NCI-H1436 (cell line): ENCODE measurements at regions not wholly inside any gene's neighbourhood (a gene's known extent, or its start where the extent isn't known, plus 50 kb on each side); places are given as distances from the start of the nearest gene placed in this dataset.

Source experiments
- DNase-seq: peaks from one replicate; lab custom pipeline; 2025; lab: John Stamatoyannopoulos, UW

DNA sequence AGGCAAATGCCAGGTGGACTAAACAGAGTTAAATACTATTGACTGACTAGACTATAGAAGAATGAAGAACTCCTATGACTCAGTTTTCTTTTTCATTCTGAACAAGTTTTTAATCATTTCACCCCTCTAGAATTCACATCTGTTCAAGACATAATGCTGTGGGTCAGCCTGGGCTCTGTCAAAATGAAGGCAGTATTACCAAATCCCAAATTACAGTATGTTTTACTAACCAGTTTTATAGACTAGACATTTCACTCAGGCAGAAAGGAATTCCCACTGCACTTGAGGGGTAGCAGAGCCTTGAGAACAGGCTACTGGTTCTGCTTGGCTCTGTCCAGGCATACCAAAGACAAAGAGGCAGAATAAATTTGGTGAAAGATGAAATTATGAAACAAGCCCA lies 511.7 kb downstream of the EPHA4 start:
- no peak for DNase-seq

- DNase-seq: no peak
These were observed 508.5 kb downstream of the EPHA4 start for GRCh38 chr2:221063568-221063967.

DNA sequence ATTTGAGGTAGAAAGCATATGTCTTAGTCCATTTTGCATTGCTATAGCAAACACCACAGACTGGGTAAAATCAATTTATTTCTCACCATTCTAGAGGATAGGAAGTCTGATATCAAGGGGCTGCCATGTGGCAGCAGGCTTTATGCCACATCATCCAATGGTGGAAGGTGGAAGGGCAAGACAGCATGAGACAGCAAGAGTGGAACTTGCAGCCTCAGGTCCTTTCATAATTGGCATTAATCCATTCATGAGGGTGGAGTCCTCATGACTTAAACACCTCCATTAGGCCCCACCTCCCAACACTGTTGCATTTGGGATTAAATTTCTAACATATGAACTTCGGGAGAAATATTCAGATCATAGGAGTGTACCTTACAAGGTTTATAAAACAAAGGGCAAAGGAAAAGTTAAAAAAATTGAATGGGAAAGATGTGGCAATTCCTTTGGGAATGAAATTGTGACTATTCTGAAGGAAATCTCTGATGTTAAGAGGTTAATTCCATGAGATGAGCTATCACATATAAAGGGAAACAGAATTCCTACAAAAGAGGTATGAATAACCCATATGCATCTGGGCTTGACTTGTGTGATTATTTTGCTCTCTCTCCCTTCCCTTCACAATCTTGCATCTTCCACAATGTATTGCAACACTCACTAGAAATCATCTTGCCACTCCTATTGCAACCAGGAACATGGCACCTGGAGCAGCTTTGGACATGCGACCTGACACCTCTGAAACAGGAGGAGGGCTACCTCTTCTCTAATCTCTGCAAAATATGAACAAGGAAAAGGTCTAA lies 507.8 kb downstream of the EPHA4 start:
- DNase-seq: no peak

GRCh38 chr2:221064880-221065279 lies 507.2 kb downstream of the EPHA4 start:
- no peak for DNase-seq

DNA sequence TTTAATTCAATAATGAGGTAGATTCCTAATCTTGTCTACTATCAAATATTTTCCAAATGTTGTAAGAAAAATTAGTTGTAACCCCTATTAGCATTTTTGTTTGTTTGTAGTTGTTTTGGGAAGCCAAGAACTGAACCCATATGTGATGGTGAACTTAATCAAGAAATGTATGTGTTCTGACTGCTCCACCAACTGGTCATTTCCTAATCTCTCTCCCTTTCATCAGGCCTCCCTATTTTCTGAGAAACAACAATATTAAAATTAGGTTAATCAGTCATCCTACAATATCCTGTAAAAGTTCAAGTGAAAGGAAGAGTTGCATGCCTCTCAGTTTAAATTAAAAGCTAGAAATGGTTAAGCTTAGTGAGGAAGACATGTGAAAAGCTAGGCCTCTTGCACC lies 504.0 kb downstream of the EPHA4 start:
- DNase-seq: no peak

DNA sequence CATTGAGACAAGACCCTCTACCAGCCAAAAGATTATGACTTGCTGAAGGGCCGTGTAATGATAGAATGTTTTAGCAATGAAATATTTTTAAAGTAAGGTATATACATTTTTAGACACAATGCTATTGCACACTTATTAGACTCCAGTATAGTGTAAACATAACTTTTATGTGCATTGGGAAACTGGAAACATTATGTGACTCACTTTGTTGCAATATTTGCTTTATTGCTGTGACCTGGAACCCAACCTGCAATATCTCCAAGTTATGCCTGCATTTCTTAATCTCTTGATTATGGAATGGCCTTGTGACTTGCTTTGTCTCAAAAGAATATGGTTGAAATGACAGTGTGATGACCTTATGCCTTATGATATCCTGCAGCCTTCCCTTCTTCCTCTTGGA lies 502.0 kb downstream of the EPHA4 start:
- DNase-seq: no peak

- no peak for DNase-seq
These were observed 498.6 kb downstream of the EPHA4 start for GRCh38 chr2:221073326-221074049.

GRCh38 chr2:221074238-221074637 lies 497.9 kb downstream of the EPHA4 start:
- DNase-seq: no peak

GRCh38 chr2:221075203-221075602 lies 496.9 kb downstream of the EPHA4 start:
- no peak for DNase-seq

DNA sequence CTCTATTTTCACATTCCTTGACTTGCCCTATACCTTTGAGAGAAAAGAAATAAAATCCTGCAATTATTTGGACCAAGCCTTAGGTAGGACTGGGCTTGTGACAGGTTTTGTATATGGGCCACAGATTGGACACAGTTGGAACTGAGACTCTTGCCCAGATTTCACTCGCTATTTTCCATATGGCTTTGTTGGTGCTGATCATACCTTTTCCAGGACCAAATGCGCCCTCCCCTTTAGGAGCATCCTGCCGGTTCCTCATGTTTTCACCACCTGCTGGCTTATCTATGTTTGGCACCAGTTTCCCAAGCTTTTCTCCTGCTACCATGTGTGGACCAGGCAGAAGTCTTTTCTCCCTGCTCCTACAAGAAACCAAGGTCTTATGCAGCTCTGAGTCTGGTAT lies 494.9 kb downstream of the EPHA4 start:
- no peak for DNase-seq

DNA sequence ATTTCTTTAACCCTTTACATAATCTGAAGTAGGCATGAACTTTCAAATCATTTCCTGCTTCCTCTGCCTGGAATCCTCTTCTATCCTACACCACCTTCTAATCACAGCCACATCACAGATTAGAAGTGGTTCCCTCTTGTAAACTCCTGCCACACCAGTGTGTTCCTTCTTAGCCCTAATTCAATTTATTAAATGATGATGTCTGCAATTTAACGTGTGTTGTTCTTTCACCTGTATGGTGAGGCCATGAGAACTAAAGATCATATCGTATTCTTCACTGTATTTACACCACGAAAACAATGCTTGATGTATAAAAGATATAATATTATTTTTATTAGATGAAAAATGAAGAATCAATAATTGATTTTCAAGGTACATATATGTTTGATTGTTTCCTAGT lies 494.3 kb downstream of the EPHA4 start:
- no peak for DNase-seq

- no peak for DNase-seq
These were observed 486.7 kb downstream of the EPHA4 start for GRCh38 chr2:221085341-221085900.

GRCh38 chr2:221085936-221086335 lies 486.2 kb downstream of the EPHA4 start:
- DNase-seq: no peak

GRCh38 chr2:221087779-221088178 lies 484.3 kb downstream of the EPHA4 start:
- DNase-seq: no peak

DNA sequence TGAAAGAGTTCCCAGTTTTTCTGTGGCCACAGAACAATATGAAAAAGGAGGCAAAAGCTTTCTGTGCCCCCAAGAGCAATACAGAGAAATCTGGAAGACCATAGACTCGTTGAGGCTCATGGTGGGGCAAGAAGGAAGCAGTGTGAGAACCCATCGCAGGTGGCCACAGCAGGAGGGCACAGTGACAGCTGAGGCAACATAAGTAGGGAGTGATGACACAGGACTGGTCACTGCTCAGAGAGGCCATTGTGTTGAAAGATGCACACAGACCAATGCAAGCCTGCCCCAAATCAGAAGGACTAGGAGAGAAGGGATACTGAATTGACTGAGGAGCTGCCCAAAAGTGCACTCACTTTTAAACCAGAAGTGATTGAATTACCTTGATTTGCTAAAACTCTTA lies 483.6 kb downstream of the EPHA4 start:
- DNase-seq: no peak

DNA sequence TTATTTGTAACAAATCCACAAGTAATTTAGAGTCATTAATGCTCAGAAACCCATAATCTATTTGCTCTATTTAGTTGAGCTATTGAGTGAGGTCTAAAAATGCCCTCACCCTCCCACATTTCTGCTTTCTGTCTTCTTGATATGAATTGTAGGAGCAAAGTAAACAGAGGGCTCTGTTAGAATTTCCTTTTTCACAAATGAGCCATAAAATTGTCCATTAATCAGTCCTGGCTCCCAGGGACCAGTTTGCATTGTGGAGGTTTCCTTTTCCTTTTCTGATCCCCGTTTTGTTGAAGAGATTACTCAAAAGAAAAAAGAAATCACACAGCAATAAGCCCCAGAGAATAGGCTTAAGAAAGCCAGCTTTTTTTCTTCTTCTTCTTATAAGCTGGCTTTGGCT lies 476.7 kb downstream of the EPHA4 start:
- DNase-seq: no peak

DNA sequence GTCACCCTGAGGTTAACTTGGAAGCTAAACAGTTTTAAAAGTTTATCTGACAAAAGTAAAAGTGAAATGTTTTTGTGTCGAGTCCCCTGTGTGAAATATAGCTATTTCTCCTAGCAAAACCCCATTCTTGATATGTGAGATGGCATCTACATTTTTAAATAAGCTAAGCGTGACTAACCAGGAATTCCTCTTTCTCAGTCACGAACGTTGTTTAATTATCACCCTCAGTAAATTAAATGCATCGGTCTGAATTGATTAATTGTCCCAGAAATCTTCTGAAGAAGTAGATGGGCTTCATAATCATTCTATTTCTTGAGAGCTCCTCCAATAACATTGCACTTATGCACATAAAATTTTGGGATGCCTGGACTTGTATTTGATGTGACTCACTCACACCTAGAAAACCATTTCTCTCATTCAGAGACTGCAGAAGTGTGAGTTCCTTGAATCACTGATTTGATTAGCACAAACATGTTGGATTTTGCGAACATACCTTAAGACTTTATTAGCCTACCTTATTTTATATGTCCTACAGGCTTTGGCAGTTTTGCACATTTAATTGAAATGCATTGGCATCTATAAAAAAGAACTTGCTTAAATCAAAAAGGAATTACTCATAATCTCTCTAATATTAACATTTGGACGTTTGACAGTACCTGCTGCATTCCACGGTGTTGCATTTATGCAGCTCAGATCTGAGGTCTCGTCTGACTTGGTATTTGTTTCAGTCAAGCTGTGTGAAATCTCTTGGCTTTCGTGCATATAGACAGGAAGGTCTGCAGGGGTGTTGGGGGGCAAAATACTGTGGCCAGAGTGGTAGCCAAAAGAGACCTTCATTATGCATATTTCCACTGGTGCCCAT lies 475.2 kb downstream of the EPHA4 start:
- no peak for DNase-seq

DNA sequence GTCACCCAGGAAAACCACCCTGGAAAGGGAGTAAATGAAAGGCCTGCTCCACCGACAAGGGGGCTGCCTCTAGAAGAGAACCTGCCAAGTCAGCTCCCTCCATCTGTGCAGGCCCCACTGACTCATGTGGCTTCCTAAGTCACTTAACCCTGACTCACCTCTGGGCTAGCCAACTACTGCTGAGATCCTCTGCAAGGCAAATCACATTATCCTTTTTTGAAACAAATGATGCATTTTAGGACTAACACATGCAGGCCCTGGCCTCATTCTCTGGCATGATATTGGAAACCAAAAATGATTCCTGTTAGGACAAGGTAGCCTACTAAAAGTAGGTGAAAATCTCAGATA lies 474.6 kb downstream of the EPHA4 start:
- no peak for DNase-seq

GRCh38 chr2:221097949-221098348 lies 474.2 kb downstream of the EPHA4 start:
- DNase-seq: no peak

- no peak for DNase-seq
These were observed 471.5 kb downstream of the EPHA4 start for GRCh38 chr2:221100467-221101089.

DNA sequence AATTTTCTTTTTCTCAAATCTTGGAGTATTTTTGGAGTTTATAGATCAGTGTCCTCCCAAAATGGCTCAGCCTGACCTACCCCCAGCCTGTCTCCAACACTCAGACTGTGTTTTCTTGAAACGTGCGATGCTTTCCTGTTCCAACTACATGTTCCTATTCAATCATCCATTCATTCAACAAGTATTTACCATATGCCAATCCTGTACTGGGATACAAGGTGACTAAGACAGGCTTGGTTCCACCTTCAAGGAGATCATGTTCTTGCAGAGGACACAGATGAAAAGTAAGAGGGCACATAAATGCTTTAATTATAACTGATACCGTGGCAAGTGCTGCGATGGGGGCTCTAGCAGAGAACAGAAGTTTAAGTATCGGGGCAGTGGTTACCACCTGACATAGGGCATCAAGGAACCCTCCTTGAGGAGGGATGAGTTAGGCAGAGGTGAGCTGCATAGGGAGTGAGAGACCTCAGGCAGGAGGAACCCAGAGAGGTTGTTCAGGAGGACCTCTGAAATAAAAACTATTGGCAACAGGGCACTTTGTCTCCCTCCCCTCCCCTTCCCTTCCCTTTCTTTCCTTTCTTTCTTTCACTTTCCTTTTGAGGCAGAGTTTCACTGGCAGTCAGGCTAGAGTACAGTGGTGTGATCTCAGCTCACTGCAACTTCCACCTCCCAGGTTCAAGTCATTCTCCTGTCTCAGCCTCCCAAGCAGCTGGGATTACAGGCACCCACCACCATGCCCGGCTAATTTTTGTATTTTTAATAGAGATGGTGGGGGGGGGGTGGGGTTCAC lies 469.0 kb downstream of the EPHA4 start:
- no peak for DNase-seq
